ENCODE measurements at regions not wholly inside any gene's neighbourhood (a gene's known extent, or its start where the extent isn't known, plus 50 kb on each side); places are given as distances from the start of the nearest gene placed in this dataset.

DNA sequence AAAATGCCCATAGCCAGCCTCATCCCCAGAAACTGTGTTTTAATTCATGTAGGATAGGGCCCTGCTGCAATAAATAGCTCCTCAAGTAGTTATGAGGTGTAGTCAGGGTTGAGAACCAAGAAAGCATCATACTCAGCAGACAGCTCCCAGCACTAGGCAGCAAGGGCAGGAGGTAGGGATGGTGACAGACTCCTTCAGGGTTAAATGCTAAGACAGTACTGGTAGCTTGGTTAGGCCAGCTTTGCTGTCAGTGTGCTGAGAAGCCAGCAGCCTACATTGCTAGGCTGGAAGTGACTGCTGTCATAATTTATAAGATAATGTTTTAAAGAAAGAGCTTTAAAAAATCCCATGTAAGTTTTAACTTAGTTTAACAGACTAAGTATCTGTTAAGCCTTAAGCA lies 113.9 kb upstream of the IMMP2L start:
- no peak overlapping the region for H3K27ac ChIP-seq (ENCODE audit: low read depth, low read length)
- H3K4me3 ChIP-seq (ENCODE audit: low read depth in 1 of 5, low read length in 5 of 5): no peak overlapping the region
- H3K9ac ChIP-seq (ENCODE audit: low read length in 5 of 5): no peak overlapping the region
- no peaks in the 10 kb centered on the region for H3K27me3 ChIP-seq (ENCODE audit: control insufficient read depth in 5 of 5, insufficient read depth in 4 of 5, low read length in 5 of 5)
- peaks cover 0 to 6% (median 0%) of the 10 kb centered on the region in 5 donors for H3K4me1 ChIP-seq (ENCODE audit: control insufficient read depth in 5 of 5, insufficient read depth in 5 of 5, low read length in 5 of 5)
- no peaks in the 10 kb centered on the region for H3K9me3 ChIP-seq (ENCODE audit: control insufficient read depth in 5 of 5, low read length in 5 of 5)
- H3K36me3 ChIP-seq (ENCODE audit: control insufficient read depth in 5 of 5, insufficient read depth in 5 of 5, low read length in 5 of 5): no peaks in the 10 kb centered on the region

DNA sequence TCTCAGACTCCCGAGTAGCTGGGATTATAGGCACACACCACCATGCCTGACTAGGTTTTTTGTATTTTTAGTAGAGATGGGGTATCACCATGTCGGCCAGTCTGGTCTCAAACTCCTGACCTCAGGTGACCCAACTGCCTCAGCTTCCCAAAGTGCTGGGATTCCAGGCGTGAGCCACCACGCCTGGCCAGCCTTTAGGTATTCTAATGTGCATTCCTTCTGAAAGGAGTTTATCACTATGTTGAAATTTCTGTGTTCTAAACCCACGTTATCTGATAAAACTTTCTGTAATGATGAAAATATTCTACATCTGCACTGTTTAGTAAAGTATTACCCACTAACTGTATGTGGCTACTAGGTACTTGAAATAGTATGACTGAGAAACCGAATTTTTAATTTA lies 110.6 kb upstream of the IMMP2L start:
- Histone ChIP-seq H3K4me1 (ENCODE audit: control insufficient read depth in 5 of 5, insufficient read depth in 5 of 5, low read length in 5 of 5) (peaks cover 0 to under 1% (median 0%) of the 10 kb centered on the region in 5 donors), H3K9ac (ENCODE audit: low read length in 5 of 5) (no peak overlapping the region), H3K4me3 (ENCODE audit: low read depth in 1 of 5, low read length in 5 of 5) (no peak overlapping the region), H3K27me3 (ENCODE audit: control insufficient read depth in 5 of 5, insufficient read depth in 4 of 5, low read length in 5 of 5) (no peaks in the 10 kb centered on the region), H3K36me3 (ENCODE audit: control insufficient read depth in 5 of 5, insufficient read depth in 5 of 5, low read length in 5 of 5) (no peaks in the 10 kb centered on the region), H3K27ac (ENCODE audit: low read depth, low read length) (no peak overlapping the region), H3K9me3 (ENCODE audit: control insufficient read depth in 5 of 5, low read length in 5 of 5) (no peaks in the 10 kb centered on the region)

DNA sequence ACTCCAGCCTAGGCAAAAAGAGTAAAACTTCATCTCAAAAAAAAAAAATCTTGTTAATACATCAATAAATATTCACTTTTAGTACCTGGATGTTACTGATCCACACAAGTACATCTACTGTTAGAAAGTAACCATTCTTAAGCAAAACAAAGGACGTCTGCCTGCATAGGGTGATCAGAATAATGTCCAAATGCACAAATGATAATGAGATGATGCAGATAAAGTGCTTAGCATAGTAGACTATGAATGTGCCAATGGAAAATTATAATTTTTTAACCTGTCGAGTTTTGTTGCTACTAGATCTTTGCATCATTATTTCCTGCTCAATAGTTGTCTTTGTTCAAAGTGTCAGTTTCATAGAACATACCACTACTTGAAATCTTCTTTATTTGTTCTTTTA lies 109.6 kb upstream of the IMMP2L start:
- Histone ChIP-seq H3K4me3 (ENCODE audit: low read depth in 1 of 5, low read length in 5 of 5) (no peak overlapping the region), H3K36me3 (ENCODE audit: control insufficient read depth in 5 of 5, insufficient read depth in 5 of 5, low read length in 5 of 5) (no peaks in the 10 kb centered on the region), H3K27me3 (ENCODE audit: control insufficient read depth in 5 of 5, insufficient read depth in 4 of 5, low read length in 5 of 5) (no peaks in the 10 kb centered on the region), H3K9ac (ENCODE audit: low read length in 5 of 5) (no peak overlapping the region), H3K9me3 (ENCODE audit: control insufficient read depth in 5 of 5, low read length in 5 of 5) (no peaks in the 10 kb centered on the region), H3K27ac (ENCODE audit: low read depth, low read length) (no peak overlapping the region), H3K4me1 (ENCODE audit: control insufficient read depth in 5 of 5, insufficient read depth in 5 of 5, low read length in 5 of 5) (no peaks in the 10 kb centered on the region)

DNA sequence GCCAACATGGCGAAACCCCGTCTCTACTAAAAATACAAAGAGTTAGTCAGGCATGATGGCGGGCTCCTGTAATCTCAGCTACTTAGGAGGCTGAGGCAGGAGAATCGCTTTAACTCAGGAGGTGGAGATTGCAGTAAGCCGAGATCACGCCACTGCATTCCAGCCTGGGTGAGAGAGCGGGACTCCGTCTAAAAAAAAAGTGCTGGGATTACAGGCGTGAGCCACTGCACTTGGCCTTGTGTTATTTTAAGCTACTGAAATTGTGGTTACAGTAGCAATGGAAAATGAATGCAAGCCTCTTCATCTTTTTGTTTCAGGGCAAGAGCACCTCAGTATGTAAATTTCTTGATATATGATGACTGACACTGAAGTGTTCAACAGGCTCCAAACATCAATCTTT lies 106.4 kb upstream of the IMMP2L start:
- Histone ChIP-seq H3K27ac (ENCODE audit: low read depth, low read length) (no peak overlapping the region), H3K27me3 (ENCODE audit: control insufficient read depth in 5 of 5, insufficient read depth in 4 of 5, low read length in 5 of 5) (no peaks in the 10 kb centered on the region), H3K9ac (ENCODE audit: low read length in 5 of 5) (no peak overlapping the region), H3K36me3 (ENCODE audit: control insufficient read depth in 5 of 5, insufficient read depth in 5 of 5, low read length in 5 of 5) (no peaks in the 10 kb centered on the region), H3K9me3 (ENCODE audit: control insufficient read depth in 5 of 5, low read length in 5 of 5) (no peaks in the 10 kb centered on the region), H3K4me1 (ENCODE audit: control insufficient read depth in 5 of 5, insufficient read depth in 5 of 5, low read length in 5 of 5) (no peaks in the 10 kb centered on the region), H3K4me3 (ENCODE audit: low read depth in 1 of 5, low read length in 5 of 5) (no peak overlapping the region)

DNA sequence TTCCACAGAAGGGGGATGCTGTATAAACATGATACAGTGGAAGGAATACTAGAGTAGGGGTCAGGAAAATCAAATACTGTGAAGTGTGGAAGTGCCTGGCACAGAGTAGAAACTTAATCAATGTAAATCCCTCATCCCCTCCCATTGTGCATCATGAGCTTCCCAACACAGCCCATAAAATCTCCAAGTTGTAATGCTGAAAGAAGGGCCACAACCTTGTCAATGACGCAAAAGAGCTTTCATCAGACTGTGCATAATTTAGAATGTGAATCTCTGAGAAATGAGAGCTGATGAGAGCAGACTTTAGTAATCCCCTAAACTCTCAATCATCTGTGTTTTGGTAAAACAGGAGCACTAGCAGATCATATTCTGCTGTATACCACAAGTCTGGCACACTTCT lies 105.2 kb upstream of the IMMP2L start:
- Histone ChIP-seq H3K36me3 (ENCODE audit: control insufficient read depth in 5 of 5, insufficient read depth in 5 of 5, low read length in 5 of 5) (no peaks in the 10 kb centered on the region), H3K4me1 (ENCODE audit: control insufficient read depth in 5 of 5, insufficient read depth in 5 of 5, low read length in 5 of 5) (no peaks in the 10 kb centered on the region), H3K9me3 (ENCODE audit: control insufficient read depth in 5 of 5, low read length in 5 of 5) (no peaks in the 10 kb centered on the region), H3K9ac (ENCODE audit: low read length in 5 of 5) (no peak overlapping the region), H3K4me3 (ENCODE audit: low read depth in 1 of 5, low read length in 5 of 5) (no peak overlapping the region), H3K27me3 (ENCODE audit: control insufficient read depth in 5 of 5, insufficient read depth in 4 of 5, low read length in 5 of 5) (no peaks in the 10 kb centered on the region), H3K27ac (ENCODE audit: low read depth, low read length) (no peak overlapping the region)

DNA sequence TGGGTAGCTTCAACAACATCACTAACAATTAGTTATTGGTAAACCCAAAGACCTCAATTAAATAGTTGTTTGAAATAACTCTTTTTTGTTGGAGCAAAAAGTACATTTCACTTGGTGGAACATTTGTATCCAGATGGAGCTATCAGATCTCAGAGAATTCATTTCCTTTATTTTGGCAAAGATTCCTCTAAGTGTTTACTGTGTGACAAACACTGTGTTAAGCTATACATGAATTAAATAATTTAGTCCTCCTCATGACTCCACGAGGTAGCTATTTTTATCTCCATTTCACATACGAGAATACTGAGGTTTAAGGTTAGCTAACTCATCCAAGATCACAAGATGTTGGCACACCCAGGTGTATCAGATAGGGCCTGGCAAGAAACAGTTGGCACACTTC lies 104.0 kb upstream of the IMMP2L start:
- Histone ChIP-seq H3K27ac (ENCODE audit: low read depth, low read length) (no peak overlapping the region), H3K9me3 (ENCODE audit: control insufficient read depth in 5 of 5, low read length in 5 of 5) (no peaks in the 10 kb centered on the region), H3K36me3 (ENCODE audit: control insufficient read depth in 5 of 5, insufficient read depth in 5 of 5, low read length in 5 of 5) (no peaks in the 10 kb centered on the region), H3K9ac (ENCODE audit: low read length in 5 of 5) (no peak overlapping the region), H3K27me3 (ENCODE audit: control insufficient read depth in 5 of 5, insufficient read depth in 4 of 5, low read length in 5 of 5) (no peaks in the 10 kb centered on the region), H3K4me3 (ENCODE audit: low read depth in 1 of 5, low read length in 5 of 5) (no peak overlapping the region), H3K4me1 (ENCODE audit: control insufficient read depth in 5 of 5, insufficient read depth in 5 of 5, low read length in 5 of 5) (no peaks in the 10 kb centered on the region)

DNA sequence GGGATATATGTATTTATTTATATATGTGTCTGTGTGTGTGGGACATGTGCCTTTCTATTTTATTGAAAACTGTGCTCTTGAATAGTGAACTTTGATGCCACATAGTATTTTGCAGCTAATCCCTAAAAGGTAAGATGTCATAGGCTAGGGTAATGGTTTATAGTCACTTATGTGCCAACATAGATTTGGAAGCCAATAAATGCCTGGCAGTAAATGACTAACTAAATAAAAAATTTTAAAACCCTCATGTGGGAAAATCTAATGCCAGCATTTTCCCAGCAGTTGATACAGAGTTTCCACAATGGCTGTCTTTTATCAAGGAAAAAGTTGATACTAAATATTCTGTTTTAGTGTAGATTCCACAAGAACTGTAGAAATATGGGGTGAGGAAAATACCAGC lies 101.5 kb upstream of the IMMP2L start:
- no peaks in the 10 kb centered on the region for H3K9me3 ChIP-seq (ENCODE audit: control insufficient read depth in 5 of 5, low read length in 5 of 5)
- no peak overlapping the region for H3K27ac ChIP-seq (ENCODE audit: low read depth, low read length)
- H3K4me3 ChIP-seq (ENCODE audit: low read depth in 1 of 5, low read length in 5 of 5): no peak overlapping the region
- no peak overlapping the region for H3K9ac ChIP-seq (ENCODE audit: low read length in 5 of 5)
- H3K36me3 ChIP-seq (ENCODE audit: control insufficient read depth in 5 of 5, insufficient read depth in 5 of 5, low read length in 5 of 5): no peaks in the 10 kb centered on the region
- H3K4me1 ChIP-seq (ENCODE audit: control insufficient read depth in 5 of 5, insufficient read depth in 5 of 5, low read length in 5 of 5): no peaks in the 10 kb centered on the region
- H3K27me3 ChIP-seq (ENCODE audit: control insufficient read depth in 5 of 5, insufficient read depth in 4 of 5, low read length in 5 of 5): no peaks in the 10 kb centered on the region

DNA sequence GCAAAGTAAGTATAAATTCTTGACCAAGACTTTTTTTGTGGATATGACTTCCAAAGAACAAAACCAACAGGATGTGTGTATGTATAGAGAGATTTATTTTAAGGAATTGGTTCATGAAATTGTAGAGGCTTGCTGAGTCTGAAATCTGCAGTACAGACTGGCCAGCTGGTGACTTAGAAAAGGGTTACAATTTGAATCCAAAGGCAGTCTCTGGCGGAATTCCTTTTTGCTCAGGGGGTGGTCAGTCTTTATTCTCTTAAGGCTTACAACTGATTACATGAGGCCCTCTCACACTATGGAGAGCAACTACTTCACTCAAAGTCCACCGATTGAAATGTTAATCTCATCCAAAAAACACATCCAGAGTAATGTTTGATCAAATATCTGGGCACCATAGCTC lies 100.1 kb upstream of the IMMP2L start:
- H3K27me3 ChIP-seq (ENCODE audit: control insufficient read depth in 5 of 5, insufficient read depth in 4 of 5, low read length in 5 of 5): no peaks in the 10 kb centered on the region
- no peak overlapping the region for H3K9ac ChIP-seq (ENCODE audit: low read length in 5 of 5)
- no peaks in the 10 kb centered on the region for H3K4me1 ChIP-seq (ENCODE audit: control insufficient read depth in 5 of 5, insufficient read depth in 5 of 5, low read length in 5 of 5)
- no peak overlapping the region for H3K4me3 ChIP-seq (ENCODE audit: low read depth in 1 of 5, low read length in 5 of 5)
- no peaks in the 10 kb centered on the region for H3K36me3 ChIP-seq (ENCODE audit: control insufficient read depth in 5 of 5, insufficient read depth in 5 of 5, low read length in 5 of 5)
- H3K27ac ChIP-seq (ENCODE audit: low read depth, low read length): no peak overlapping the region
- H3K9me3 ChIP-seq (ENCODE audit: control insufficient read depth in 5 of 5, low read length in 5 of 5): no peaks in the 10 kb centered on the region

DNA sequence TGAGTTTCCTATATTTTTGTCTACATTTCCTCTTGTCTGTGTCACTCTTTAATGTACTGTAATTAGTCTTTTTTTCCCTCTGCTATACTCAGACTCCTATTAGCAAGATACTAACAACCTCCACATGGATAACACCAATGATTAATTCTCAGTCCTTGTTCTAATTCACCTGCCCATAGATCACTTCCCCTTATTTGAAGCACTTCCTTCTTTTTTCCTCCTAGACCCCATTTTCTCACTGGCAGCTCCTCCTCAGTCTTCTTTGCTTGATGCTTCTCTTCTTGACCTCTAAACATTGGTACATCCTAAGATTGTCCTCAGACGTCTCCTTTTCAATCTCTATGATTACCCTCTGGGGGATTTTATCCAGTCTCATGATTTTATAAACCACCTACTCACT lies 98.2 kb upstream of the IMMP2L start:
- Histone ChIP-seq H3K27ac (ENCODE audit: low read depth, low read length) (no peak overlapping the region), H3K4me3 (ENCODE audit: low read depth in 1 of 5, low read length in 5 of 5) (no peak overlapping the region), H3K27me3 (ENCODE audit: control insufficient read depth in 5 of 5, insufficient read depth in 4 of 5, low read length in 5 of 5) (no peaks in the 10 kb centered on the region), H3K9me3 (ENCODE audit: control insufficient read depth in 5 of 5, low read length in 5 of 5) (no peaks in the 10 kb centered on the region), H3K9ac (ENCODE audit: low read length in 5 of 5) (no peak overlapping the region), H3K4me1 (ENCODE audit: control insufficient read depth in 5 of 5, insufficient read depth in 5 of 5, low read length in 5 of 5) (no peaks in the 10 kb centered on the region), H3K36me3 (ENCODE audit: control insufficient read depth in 5 of 5, insufficient read depth in 5 of 5, low read length in 5 of 5) (no peaks in the 10 kb centered on the region)

DNA sequence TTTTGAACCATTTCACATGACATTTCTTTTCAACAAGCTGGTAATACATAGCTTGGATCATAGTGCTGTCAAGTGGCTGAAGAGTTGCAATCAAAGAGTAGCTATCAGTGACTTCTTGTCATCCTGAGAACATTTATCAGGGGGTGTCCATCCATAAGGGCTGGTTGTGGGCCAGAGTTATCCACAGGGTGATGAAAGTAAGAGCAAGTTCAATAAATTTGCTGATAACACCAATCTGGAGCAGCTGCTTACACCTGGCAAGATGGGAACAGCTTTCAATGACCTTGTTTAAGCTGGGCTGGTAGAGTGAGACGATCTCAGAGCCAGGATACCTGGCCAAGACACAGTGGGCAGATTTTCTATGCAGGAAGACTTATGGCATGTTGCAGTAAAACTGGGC lies 96.3 kb upstream of the IMMP2L start:
- Histone ChIP-seq H3K36me3 (ENCODE audit: control insufficient read depth in 5 of 5, insufficient read depth in 5 of 5, low read length in 5 of 5) (no peaks in the 10 kb centered on the region), H3K4me1 (ENCODE audit: control insufficient read depth in 5 of 5, insufficient read depth in 5 of 5, low read length in 5 of 5) (peaks cover 0 to 3% (median 0%) of the 10 kb centered on the region in 5 donors), H3K9ac (ENCODE audit: low read length in 5 of 5) (no peak overlapping the region), H3K9me3 (ENCODE audit: control insufficient read depth in 5 of 5, low read length in 5 of 5) (no peaks in the 10 kb centered on the region), H3K27ac (ENCODE audit: low read depth, low read length) (no peak overlapping the region), H3K4me3 (ENCODE audit: low read depth in 1 of 5, low read length in 5 of 5) (no peak overlapping the region), H3K27me3 (ENCODE audit: control insufficient read depth in 5 of 5, insufficient read depth in 4 of 5, low read length in 5 of 5) (no peaks in the 10 kb centered on the region)

DNA sequence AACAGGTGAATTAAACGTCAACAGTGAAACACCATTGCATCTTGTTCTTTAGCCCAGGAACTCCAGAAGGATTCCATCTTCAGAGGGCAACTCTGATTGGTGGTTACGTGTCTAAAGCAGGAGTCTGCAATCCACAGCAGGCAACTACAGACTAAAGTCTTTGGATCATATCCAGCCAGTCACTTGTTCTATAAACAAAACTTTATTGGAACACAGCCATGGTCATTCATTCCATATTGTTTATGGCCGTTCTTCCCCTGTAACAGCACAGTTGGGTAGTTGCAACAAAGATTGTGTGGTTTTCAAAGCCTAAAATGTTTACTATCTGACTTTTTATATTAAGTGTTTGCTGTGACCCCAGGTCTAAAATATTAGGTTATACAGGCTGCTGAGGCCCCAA lies 94.7 kb upstream of the IMMP2L start:
- H3K4me3 ChIP-seq (ENCODE audit: low read depth in 1 of 5, low read length in 5 of 5): no peak overlapping the region
- H3K27ac ChIP-seq (ENCODE audit: low read depth, low read length): no peak overlapping the region
- H3K36me3 ChIP-seq (ENCODE audit: control insufficient read depth in 5 of 5, insufficient read depth in 5 of 5, low read length in 5 of 5): no peaks in the 10 kb centered on the region
- no peaks in the 10 kb centered on the region for H3K27me3 ChIP-seq (ENCODE audit: control insufficient read depth in 5 of 5, insufficient read depth in 4 of 5, low read length in 5 of 5)
- no peaks in the 10 kb centered on the region for H3K9me3 ChIP-seq (ENCODE audit: control insufficient read depth in 5 of 5, low read length in 5 of 5)
- no peak overlapping the region for H3K9ac ChIP-seq (ENCODE audit: low read length in 5 of 5)
- peaks cover 0 to 3% (median 0%) of the 10 kb centered on the region in 5 donors for H3K4me1 ChIP-seq (ENCODE audit: control insufficient read depth in 5 of 5, insufficient read depth in 5 of 5, low read length in 5 of 5)

Measured in subcutaneous abdominal adipose tissue (tissue), 5 donors.